HG03039 (cell line): ENCODE measurements at regions not wholly inside any gene's neighbourhood (a gene's known extent, or its start where the extent isn't known, plus 50 kb on each side); places are given as distances from the start of the nearest gene placed in this dataset.

Source experiments
- ATAC-seq: cut with Tn5 transposase; IDR thresholded peaks from one replicate; pipeline ENCODE4 v1.9.1; 2021; ENCODE audit warnings: mild to moderate bottlenecking, moderate library complexity; ENCODE audit not compliant: unreplicated experiment

DNA sequence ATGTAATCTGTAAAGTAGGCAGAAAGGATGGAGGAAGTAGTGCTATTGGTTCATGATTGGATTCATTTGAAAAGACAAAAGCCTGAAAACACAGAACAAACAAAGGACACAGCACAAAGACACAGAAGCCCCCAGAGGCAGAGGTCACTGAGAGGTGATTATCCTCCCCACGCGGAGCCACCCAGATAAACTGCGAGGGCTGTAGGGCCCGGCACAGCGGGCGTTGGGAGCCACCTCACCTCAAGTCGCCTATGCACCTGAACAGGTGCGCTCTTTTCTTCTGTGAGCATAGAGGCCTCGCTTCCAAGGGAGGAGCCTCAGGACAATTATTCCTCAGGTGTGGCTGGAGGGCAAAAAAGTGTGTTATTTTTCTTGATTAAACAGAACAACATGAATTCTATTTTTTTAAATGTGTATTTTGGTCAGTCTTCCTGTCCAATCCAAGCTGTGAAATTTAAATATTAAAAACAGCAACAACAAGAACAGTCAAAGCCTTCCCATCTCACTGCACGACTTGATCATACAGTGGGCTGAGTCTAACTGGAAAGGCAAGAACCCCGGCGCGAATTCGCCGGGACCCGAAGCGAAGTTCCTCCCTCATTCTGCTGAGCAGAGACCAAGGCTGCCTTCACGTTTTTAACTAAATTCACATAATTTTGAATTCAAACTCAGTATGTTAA lies 205.3 kb downstream of the THBS2 start:
- no peak for ATAC-seq

- ATAC-seq, result no peak
These were observed 206.3 kb downstream of the THBS2 start for GRCh38 chr6:169047345-169047744.

DNA sequence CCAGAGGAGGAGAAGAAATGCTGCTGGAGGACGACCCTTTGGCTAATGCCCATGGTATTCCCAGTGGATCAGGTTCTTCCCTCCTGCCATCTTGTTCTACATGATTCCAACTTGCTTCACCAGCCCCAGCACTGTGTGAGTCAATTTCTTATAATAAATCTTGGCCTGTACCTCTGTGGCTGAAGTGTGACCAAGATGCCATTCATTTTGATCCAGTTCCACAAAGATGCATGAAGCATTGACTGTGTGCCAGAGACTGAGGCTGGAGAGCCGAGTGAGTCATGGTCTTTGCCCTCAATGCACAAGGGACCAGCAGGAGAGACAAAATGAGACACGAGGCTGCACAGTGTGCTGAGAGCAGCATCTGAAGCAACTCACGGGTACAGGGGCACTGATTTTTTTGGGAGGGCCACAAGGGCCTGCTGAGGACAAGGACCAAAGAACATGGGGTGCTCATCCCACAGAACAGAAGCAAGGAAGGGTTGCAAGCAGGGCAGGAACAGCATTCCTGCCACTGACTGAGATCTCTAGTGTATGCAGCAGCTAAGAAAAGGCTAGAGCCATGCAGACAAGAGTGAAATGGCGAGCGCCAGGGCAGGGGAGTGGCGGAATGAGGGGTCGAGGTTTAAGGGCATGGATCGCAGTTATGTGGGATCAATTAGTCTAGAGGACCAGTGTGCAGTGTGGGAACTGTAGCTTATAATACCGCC lies 207.0 kb downstream of the THBS2 start:
- no peak for ATAC-seq

DNA sequence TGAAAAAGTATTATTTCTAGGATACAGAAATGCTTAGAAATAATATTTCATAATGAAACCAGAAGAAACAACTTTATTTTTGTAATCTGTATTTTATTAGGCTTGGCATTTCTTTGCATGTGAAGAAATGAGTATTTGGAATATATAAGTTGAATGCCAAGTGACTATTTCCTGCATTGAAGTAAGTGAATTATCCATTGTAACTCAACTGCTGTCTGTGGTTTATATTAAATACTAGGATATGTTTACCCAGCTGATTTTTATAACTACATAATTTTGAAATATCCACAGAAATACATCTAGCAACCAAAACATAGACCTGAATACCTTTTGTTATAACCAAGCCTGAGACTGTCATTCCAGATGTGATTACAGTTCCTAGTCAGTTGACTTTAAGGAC lies 207.6 kb downstream of the THBS2 start:
- ATAC-seq, result no peak

DNA sequence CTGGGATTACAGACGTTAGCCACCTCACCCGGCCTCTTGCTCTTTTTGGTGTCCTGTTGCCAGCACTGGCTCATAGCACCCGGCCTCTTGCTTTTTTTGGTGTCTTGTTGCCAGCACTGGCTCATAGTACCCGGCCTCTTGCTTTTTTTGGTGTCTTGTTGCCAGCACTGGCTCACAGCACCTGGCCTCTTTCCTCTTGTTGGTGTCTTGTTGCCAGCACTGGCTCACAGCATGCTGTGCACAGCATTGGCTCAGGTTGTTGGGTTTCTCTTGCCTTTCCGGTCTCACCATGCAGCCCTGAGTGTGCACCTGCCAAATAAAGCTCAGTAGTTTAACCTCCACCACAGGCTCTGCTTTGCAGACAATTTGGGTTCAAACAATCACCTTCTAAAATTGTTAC lies 208.2 kb downstream of the THBS2 start:
- ATAC-seq, result no peak

DNA sequence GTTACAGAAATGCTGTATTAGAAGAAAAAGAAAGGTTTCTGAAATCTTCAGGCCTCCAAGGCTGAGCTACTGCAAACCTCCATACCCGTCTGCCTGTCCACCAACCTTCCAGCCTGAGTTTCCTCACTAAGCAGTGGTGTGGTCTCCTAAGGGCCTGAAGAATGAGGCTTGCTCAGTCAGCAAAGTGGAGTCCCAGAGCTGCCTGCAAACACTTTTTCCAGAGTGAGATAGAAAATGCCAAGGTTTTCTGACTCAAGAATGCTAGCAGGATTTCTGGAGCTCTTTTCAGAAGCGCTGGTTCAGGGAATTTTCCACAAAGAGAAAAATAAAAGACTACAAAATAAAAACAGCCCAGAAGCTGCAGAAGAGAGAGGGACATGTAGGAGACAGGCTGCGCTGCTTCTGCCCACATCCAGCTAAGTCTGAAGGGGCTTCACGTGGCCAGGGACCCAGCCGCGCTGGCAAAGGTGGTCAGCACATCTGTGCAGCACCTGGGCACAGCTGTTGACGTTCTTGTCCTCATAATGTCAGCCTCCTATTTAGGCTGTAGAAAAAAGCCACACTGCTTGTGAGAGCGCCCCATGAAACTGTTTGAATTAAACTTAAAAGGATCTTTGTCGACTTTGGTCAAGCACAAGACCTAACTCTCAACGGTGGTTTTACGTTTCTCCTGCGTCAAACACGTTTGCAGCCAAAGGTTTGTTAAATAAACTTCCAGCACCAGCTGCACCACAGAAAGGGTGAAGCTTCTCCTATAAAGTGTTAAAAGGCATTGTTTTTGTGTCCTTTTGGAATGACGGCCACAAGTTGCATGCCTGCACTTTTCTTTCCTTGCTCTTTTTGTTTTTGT lies 209.0 kb downstream of the THBS2 start:
- no peak for ATAC-seq

DNA sequence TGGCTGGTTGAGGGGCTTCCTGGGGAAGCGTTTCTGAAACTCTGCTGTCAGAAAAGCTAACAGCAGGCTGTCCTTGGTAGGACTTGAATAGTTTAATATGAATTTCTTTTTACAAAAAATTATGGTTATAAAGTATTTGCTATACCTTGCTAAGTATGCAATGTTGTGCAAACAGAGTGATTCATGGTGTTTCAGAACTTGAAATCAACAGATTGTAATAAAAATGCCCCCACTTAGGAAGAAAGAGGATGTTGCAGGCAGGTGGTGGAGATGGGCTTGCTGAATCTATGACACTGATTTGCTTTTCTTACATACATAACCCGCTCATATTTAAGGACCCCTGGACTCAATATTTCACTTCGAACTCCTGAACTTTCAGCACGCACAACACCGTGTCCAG lies 211.6 kb downstream of the THBS2 start:
- ATAC-seq, result no peak

GRCh38 chr6:169041078-169041477 lies 212.6 kb downstream of the THBS2 start:
- no peak for ATAC-seq

- ATAC-seq, result no peak
These were observed 215.0 kb downstream of the THBS2 start for GRCh38 chr6:169038691-169039090.

DNA sequence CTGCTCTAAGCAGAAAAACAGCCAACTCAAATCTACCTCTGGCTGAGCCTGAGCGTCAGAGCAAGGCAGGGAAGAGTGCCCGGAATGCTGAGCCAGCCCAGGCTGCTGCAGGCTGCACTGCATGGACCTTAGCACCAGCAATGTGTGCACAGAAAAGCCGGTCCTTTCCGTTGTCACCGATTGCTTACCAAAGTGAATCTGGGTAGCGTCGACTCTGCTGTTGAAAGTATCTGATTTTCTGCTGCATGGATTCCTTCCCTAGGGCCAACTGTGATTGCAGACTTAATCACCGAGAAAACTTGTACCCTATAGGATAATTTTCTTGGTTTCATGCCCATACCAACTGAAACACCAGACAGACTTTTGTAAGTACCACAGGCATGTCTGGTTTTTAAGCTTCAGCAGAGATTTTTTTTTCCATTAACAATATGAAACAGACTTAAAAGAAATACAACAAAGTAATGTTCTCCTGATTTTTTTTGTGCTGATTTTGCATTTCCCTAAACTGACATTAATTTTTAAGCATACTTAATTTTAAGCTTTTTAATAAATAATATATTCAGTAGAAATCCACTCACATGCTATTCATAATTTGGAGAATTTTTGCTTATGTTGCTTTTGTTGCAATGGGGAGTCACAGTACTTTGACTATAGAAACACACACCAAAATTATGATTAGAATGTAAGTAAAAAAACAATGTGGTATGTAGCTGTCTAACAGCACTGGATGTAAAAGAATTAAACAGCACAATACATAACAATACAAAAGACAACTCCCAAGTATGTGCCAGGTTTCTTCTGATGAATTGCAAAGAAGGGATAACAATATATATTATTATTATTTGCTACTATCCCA lies 218.0 kb downstream of the THBS2 start:
- no peak for ATAC-seq

- ATAC-seq, result no peak
These were observed 219.0 kb downstream of the THBS2 start for GRCh38 chr6:169034516-169035167.

DNA sequence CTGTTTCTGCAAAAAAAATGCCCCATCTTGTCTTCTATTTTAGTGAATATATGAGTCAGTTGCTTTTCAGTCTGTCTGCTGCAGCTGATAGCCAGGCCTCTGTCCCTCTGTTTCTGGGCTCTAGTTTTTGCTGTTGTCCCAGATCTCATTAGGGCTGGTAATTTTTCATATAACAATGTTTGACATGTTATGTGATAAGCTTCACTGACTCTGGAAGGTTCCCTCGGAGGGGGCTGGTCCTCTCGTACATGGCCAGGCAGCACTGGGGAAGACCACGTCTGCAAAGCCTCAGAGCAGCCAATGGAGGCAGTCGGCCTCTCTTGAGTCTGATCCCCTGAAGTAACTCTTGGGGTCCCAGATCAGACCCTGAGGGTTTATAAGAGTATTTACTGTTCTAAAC lies 223.8 kb downstream of the THBS2 start:
- ATAC-seq, result no peak

DNA sequence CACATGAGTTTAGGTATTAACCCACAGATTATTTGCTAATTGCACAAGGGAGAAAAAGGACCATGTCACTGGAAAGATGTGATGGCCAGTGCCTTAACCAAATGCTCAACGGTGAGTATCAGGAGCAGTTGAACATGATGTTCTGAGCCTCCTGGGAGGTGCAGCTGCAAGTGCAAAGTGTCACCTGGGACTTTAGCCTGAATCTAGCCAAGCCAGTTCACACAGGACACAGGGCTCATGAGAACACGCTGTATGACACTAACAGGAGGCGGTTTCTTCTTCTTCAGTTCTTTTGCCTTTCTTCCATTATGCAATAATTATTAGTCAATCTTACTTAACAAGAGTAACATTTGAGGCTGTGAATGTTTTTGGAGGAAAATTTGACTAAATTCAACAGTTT lies 225.3 kb downstream of the THBS2 start:
- ATAC-seq, result no peak

- ATAC-seq, result no peak
These were observed 227.5 kb downstream of the THBS2 start for GRCh38 chr6:169026175-169026574.

GRCh38 chr6:169024047-169024660 lies 229.5 kb downstream of the THBS2 start:
- no peak for ATAC-seq

DNA sequence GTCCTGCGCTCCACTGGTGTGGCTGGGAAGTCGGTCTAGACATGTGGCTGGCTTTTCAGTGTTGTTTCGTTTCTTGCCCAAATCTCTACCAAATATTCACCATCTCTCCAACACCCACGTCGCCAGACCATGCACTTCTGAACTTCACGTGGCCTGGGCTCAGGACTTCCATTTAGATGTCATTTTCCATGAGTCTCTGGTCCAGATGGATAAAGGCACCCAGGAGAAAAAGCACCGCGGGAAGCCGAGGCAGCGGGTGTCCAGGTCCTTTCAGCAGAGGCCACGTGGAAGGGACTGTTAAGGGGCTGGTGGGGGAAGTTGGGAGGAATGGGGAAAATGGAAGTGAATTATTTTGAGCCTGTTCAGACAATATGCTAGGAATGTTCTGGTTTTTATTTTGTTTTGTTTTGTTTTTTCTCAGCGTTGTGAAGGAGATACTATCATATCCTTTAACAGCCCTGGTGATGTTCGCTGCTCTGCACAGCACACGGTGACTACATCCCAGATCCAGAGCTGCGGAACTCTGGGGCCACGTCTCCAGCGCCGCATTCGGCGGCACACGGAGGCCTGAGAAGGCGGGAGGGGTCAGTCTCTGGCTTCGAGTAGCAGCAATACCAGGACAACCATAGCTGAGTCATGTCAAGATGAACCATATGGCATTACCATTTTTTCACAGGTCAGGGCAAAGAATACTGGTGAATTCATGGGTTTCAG lies 230.3 kb downstream of the THBS2 start:
- ATAC-seq, result no peak

DNA sequence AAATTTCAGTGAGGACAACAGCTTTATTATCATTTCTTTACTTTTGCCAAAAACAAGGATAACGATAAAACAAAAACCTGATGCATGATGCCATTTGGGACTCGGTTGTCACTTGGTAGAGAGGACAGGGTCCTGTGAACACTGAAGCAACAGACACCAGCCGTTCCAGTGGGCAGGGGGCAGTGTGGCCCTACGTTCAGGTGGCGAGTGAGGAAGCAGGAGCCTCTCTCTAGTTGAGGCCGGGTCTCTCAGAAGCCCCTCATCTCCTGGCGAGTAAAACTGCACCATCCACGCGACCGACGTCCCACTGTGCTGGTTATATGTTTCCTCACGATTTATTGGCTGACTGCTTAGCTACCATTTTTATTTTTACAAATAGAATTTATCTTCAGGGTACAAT lies 231.6 kb downstream of the THBS2 start:
- no peak for ATAC-seq

GRCh38 chr6:169020821-169021220 lies 232.8 kb downstream of the THBS2 start:
- no peak for ATAC-seq

DNA sequence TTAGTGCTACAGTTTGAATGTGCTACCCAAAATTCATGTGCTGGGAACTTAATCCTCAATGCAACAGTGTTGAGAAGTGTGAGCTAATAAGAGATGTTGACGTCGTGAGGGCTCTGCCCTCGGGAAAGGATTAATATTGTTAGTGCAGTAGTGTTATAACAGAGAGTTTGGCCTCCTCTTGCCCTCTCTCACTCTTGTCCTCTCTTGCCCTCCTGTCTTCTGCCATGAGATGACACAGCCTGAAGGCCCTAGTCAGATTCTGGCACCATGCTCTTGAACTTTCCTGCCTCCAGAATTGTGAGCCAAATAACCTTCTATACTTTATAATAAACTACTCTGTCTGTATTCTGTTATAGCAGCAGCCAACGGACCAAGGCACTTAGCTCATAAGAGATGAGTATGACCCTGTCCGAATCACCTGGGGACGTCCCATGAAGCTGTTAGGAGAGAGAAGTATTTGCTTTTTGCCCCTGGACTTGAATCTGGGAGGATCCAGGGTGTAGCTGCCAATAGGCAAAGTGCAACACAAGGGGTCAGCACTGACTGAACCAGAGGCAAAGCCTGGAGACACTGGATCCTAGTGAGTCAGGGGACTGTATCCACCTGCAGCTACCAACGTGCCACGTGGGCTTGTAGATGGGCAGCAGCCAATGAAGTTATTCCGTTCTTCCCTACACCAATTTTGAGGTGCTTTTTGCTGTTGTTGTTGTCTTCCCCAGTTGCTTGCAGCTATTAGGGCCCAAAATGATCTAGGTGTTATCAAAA lies 233.7 kb downstream of the THBS2 start:
- ATAC-seq, result no peak
